ENCODE measurements at regions not wholly inside any gene's neighbourhood (a gene's known extent, or its start where the extent isn't known, plus 50 kb on each side); places are given as distances from the start of the nearest gene placed in this dataset.
"Not testable (repeated sequence)": the region's sequence is repeated elsewhere in the genome, so short reads cannot be mapped to it uniquely, and the experiment has no call there.

DNA sequence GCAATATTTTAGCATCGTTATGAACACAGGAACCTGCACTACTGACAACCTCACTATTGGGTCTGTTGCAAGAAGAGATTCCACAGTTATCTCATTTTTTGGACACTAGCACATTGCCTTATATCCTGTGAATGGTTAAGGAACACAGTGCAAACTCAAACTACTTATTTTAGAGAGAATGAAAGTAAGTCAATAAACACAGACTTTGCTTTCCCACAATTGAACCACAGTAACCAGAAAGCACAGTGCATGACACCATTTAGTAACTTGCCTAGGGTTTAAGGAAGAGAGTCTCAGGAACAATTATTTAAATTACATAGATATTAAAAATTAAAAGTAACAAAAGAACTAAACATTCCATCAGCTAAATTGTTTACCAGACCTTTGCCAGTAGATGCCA is 468.8 kb downstream of the ZWINT start:
- no peak for FAIRE-seq

DNA sequence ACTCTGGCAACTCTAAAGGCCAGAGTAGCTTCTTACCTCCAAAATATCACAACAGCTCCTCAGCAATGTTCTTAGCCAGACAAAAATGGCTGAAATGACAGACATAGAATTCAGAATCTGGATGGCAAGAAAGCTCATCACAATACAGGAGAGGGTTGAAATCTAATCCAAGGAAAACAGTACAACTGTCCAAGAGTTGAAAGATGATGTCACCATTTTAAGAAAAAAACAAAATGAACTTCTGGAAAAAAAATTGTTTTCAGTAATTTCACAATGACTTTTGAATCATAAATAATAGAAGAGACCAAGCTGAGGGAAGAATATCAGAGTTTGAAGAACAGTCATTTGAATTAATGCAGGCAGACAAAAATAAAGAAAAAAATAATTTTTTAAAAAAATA is 479.5 kb downstream of the ZWINT start:
- FAIRE-seq, result no peak

DNA sequence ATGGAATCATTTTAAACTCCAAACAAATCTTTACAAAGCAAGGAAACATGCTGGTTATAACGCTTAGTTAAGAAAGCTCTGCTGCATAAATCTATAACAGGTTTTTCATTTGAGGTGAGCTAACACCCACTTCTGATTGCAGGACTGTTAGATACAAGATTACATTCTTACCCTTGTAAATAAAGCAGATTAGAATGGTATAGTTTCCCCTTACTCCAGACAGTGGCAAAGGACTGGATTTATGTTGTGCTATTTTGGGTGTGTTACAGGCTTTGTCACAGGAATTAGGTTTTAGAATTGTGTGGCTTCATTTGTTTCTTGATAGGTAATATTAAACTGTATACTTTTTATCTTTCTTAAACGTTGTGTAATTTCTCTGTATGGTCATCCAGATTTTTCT is 487.6 kb downstream of the ZWINT start:
- no peak for FAIRE-seq

DNA sequence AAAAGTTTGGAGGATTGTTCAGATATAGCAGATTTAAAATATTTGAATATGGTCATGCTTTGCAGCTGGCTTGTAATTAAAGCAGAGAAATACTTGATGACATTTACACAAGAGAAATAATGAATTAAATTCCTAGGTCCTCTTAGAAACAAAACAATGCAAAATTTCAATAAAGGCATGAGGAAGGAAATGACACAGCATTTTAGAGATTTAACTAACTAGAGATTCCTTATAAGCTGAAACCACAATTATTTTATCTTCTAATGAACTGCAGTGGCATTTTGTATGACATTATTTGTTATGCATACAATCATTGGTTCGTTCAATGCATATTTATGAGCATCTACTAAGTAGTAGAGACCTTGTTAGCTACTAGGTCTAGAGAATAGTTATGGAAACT is 490.9 kb downstream of the ZWINT start:
- FAIRE-seq, result no peak

DNA sequence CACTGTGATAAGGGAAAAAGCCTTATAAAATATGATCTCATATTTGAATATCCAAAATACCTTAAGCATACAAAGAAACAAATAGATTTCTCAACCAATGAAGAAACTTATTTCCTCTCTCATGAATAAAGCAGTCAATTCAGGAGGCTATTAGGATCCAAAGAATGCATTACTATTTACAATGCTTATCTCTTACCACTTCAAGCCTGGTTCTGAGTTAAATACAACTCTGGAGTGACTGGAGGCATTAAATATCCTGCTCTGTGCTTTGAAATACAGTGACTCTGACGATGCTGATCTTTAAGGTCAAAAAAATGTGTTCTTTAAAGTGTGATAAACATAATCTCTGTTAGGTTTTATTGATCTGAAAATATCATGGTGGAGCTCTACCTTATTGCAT is 493.2 kb downstream of the ZWINT start:
- FAIRE-seq, result no peak

DNA sequence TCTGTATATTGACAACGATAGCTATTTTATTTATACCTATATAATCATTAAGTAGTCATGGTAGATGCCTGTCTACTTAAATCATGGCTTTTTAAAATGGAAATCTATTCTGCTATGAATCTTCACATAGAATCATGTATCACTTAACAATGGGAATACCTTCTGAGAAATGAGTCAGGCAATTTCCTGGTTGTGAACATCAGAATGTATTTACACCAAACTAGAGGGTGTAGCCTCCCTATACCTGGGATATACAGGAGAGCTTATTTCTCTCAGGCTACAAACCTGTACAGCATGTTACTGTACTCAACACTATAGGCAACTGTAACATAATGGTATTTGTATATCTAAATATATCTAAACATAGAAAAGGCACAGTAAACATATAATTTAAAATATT is 502.3 kb downstream of the ZWINT start:
- no peak for FAIRE-seq

DNA sequence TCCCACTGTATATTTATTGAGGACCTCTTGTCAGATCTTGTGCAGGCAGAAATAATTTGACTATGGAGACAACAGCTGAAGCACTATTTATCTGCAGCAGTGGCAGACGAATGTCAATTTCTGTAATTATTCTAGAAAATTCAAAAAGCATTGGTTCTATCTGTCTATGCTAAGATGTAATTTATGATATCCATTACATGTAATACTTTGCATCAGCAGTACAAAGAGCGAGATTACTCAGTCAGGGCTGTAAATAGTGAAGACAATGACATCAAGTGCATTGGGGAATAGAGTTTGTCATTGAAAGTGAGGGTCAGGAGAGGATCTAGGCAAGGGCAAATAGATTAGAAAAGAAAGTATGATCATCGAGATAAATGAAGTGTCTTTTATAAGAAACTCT is 508.2 kb downstream of the ZWINT start:
- no peak for FAIRE-seq

DNA sequence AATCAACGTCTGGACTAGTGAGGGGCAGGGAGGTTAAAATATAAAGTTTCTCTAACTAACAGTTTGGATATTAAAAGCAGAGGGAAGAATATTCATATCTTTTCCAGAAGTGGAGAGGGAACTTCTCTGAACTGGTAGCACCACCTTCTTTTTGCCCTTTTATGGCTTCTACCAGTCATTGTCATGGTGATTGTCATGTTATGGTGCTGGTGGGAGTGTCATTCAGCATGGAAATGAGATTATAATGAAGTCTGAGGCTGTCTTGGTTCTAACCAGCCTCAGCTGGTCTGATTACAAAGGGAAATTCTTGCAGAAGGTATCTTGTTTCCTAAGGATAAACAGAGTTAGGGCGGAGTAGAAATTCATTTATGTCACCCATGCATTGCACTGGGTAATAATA is 523.8 kb downstream of the ZWINT start:
- no peak for FAIRE-seq

DNA sequence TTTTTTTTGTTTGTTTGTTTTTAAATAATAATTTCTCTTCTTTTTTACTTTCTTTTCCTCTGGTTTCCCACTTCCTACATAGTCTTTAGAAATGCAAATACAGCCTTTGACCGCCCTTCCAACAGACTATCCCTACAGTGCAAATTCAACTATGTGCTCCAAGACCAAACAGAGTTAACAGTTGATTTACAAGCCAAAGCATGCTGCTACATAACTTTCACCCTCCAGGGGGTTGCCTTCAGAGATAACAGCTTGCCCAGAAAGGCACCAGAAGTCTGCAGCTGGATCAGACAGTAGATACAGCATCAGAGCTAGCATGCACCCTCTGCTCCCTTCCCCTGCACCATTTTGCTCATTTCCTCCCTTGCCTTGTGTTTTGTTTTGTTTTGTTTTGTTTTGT is 539.0 kb downstream of the ZWINT start:
- FAIRE-seq, result no peak

DNA sequence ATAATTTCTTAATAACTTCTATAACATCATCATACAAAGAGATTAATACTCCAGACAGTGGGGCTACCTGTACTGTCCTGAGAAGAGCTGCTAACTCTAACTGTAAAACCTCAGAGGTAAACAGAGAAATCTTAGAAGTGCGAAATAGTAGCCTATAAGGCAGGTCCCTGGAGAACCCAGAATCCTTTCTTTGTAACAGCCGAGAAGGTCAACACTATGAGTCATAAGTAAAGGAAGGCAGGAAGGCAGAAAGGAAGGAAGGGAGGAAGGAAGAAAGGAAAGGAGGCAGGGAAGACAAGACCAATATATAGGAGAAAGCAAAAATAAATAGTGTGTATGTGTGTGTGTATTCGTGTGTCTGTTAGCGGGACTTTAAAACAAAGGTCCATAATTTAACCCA is 540.6 kb downstream of the ZWINT start:
- FAIRE-seq, result no peak

DNA sequence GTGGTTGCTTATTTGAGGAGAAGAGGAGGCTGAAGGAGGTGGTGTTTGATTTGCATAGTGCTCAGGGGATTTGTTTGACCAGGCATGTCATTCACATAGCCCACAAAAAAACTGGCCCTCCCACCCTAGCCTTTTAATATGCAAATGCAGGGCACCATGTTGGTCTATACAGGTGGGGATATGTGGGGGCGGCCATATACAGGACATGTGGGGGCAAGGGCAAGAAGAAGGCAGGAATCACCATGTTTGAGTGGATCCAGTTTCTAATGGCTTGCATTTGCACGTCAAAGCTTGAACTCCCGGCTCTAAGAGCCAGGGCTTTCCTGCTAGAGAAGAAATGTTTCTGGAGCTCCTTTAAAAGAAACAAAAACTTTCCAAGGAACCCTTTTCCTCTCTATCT is 541.0 kb downstream of the ZWINT start:
- FAIRE-seq, result no peak

DNA sequence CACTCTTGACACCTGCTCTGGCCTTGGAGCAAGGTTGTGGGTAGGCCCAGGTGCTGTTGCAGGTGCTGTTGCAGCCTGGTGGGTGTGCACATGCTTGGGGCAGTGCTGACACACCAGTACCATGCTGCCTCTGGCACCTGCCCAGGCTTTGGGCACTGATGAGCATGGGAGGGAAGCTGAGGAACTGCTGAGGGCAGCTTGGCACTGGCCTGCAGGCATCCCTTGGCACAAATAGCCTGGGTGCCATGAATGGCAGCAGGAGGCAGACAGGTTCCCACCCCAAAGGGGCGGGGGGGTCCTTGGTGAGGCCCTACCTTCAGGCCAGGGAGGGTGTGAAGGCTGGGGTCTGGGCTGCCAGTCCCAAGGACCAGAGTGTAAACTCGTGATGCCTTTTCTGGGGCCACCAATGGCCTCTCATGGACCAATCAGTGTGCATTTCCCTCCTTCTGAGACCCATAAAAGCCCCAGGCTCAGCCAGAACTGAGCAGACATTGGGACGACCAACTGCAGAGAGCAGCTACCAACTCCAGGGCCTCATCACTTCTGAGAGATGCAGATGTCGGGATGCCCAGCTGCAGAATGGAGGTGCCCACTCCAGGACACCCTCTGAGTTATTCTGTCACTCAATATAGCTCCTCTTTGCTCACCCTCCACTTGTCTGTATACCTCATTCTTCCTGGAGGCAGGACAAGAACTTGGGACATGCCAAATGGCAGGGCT is 547.4 kb downstream of the ZWINT start:
- FAIRE-seq, result no peak

DNA sequence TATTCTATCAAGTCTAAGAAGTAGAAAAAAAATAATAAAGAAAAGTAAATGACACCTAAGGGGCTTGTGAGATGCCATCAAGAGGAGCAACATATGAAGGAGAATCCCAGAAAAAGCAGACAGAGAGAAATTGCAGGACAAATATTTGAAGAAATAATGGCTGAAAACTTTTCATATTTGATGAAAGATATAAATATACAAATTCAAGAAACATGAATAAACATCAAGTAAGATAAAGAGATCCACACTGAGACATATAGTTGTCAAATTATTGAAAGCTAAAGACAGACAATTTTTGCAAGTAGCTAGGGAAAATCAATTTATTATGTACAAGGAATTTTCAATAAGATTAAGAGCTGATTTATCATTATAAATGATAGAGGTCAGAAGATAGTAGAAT is 558.0 kb downstream of the ZWINT start:
- no peak for FAIRE-seq

DNA sequence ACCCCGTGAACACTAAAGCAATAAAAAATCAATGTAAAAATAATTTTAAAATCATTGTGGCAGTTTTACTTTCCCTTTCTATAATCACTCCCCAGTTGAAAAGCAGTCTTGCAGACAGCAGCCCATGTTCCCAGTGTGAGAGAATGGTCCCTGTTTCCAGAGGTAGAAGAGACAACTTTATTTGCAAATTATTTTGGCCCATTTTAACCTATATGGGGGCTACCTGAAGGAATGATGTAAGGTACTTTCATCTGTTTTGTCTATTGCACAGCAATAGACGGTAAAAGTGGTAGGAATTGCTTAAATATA is 559.8 kb downstream of the ZWINT start:
- FAIRE-seq, result no peak

DNA sequence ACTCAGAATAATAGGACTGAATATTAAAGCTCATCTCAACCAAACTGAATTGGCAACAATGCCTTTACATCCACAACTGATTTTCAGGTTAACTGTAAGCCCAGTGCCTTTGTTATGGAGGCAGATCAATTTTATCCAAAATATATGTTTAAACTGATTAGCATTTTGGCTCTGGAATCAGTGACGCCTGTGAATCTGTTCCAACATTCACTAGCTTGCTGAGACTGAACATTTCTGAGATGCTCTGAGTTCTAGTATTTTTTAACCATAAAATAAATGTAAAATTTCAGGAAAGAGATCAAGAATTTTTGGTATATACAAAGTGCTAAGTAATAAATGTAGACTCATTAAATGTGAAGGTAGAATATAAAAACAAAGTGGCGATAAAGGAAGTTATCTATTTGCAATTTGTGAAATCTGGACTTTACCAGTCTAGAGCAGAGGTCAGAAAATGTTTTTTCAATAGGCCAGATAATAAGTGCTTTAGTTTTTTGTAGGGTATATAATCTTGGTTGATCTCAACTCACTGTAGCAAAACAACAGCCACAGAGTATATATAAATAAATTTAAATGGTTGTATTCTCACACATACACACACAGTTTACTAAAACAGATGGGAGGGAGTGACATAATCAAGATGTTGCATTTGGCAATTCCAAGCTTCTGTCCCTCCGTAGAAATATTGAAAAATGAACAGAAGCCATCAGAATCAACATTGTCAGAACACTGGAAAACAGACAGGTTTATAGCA is 560.3 kb downstream of the ZWINT start:
- no peak for FAIRE-seq

DNA sequence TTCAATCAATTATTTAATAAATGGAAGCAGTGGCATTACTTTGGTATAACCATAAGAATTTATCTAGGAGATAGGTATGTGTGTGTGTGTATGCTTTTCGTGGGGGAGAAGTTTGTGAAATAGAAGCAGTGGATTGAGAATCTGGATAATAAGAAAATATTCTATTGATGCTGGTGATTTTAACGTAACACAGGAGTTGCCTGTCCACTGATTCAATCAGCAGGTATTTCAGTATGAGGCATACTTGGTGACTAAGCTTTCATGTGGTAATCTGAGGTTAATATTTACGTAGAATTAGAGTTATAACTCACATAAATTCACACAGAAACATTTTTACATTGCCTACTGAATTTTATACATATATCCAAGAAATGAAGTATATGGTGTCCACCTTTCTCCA is 568.0 kb downstream of the ZWINT start:
- FAIRE-seq, result no peak

DNA sequence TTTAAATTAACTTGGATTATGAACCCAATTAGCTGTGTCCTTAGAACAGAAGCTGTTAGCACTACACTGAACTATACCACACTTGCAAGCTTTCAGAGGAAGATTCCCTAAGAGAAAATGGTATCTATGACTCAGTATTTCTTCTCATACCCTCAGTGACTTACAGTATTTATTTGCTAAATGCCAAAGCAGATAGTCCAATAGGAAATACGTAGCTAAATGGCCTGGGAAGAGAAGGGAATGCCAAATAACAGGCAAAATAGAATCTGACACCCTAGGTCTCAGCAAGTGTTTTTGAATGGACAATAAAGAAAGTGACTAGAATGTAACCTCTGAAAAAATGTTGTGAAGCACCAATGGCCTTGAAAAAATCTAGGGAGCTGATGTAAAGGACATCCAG is 570.8 kb downstream of the ZWINT start:
- FAIRE-seq, result not testable (repeated sequence)

DNA sequence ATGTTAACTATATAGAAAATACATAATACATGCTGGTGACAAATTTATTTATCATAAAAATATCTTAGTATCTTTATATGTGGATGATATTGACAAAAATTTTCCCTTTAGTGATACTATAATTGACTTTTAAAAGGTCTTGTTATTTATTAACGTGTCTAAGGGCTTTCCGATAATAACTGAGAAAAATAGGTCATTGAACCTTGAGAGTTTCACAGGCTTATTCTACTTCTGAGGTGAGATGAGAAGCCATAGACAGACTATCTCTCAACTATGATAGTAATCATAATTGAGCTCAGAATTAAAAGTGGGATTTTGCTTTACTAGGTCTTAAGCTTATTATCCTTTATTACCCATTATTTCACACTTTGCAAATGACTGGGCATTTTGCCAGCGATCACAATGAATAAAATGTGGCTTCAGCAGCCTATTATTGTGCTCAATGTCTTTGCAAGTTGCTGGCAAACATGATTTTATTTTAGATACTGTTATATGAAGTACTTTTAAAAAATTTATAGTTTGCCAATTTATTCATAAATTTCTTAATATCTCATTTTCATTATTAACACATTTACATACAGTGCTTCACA is 574.5 kb downstream of the ZWINT start:
- no peak for FAIRE-seq

DNA sequence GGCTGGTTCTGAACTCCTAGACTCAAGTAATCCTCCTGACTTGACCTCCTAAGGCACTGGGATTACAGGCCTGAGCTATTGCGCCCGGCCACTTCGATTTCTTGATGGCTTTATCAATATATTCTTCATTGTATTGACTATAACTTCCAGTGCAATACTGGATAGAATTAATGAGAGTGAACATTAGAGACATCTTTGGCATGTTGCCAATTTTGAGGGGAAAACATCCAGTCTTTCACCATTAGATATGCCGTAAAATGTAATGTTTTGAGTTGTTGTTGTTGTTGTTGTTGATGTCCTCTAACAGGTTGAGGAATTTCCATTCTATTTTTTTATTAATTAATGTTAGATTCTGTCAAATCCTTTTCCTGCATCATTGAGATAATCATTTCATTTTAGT is 578.9 kb downstream of the ZWINT start:
- FAIRE-seq, result peak; percentile 83

DNA sequence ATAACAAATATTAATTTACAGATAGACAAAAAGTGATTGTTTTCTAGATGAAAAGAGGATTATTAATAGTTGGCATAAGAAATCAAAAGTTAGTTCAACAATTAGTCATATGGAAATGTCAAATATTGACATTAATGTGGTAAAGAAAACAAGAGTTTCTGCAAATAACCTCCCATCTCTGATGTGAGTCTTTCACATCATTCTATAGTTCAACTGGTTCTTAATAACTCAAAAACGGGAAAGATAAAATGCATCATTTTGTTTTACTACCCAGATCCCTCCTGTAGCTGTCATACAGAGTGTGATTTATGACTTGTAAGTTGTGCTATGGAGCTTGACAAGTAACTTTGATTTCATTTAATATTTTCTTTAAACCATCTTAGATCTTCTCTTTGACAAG is 594.8 kb downstream of the ZWINT start:
- FAIRE-seq, result peak; percentile 85

DNA sequence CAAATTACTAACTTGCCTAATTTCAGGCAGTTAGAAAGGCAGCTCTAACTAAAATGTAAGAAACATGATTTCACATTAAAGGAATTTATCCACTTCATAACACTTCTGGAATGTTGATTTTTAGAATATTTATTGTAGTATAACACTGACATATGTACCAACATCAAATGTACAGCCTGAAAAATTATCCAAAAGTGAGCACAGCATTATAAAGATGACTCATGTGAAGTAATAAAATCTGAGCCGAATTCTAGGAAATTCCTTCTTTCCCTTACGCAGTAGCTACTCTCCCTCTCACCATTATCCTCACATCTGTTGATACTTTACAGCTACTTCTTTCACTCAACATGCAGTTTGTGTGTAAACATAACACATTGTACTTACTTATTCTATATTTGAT is 610.6 kb downstream of the ZWINT start:
- no peak for FAIRE-seq

DNA sequence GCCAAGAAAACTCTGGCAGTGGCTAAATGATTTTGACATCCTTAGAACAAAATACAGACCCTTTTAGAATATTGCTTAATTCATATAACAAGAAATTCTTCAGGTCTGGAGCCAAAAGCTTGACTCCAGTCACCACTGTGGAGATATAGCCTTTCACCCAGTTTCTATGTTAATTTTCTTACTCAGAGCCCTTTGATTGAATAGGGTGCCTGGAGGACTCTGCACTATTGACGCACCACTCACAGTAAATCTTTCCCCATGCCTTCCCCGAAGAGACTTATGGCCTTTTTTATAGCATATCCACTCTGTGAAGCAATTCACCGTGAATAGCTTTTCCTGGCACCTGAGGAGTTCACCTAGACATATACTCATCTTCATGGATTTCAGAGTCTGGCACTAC is 613.8 kb downstream of the ZWINT start:
- FAIRE-seq, result no peak

DNA sequence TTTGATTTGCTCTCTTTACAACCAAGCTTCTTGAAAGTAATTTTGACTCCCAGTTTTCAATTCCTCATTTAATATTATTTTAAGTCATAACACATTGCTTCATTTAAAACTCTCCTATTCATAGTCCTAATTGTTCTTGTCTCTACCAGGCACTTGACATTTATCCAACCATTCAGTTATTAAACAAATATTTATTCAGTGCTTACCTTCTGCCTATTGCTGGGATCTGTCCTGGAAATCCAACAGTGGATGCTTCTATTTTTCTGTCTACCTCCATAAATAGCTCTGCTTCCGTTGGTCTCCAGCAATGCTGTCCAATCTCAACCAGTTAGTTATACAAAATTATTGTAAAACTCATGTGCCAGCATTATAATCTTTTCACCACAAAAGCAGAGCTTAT is 615.1 kb downstream of the ZWINT start:
- no peak for FAIRE-seq

DNA sequence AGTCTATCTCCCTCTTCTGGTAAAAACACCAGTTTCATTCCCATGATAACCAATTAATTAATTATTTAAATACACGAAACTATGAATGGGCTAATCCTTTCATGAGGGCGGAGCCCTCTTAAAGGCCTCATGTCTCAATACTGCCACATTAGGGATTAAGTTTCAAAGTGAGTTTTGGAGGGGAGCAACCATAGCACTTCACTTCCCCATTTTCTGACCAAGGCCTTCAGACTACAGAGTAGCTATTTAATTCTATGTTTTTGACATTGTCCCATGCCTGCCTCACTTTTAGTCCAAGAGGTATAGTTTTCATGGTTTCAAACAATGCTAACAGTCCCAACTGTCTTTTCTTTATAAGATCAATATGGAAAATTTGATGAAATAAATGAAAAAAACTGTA is 618.6 kb downstream of the ZWINT start:
- FAIRE-seq, result no peak

DNA sequence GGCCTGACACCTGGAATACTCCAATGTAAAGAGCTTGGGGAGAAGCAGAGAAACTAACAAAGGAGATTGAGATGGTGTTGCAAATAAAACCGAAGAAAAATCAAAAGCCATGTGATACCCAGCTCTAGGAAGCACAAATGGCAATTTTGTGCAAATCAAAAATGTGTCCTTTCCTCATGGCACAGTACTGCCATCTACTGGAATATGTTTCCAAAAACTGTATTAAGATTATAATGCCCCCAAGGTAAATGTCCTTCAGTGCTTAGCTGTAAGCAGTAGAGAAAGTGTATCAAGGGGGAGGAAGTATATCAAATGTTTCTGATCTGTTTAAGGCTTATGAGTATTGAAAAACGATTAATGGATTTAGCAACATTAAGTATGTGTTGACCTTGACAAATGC is 620.3 kb downstream of the ZWINT start:
- not testable (repeated sequence) for FAIRE-seq
